ENCODE measurements at regions not wholly inside any gene's neighbourhood (a gene's known extent, or its start where the extent isn't known, plus 50 kb on each side); places are given as distances from the start of the nearest gene placed in this dataset.

GRCh38 chr16:85387171-85387507 lies 226.0 kb upstream of the GSE1 start:
- no peak for TF ChIP-seq ZNF274 (IDR thresholded peaks at IDR 0.05; ENCODE audit: low read depth, low read length)
- no peak overlapping the region for H3K4me3 ChIP-seq (ENCODE audit: low read length)

- H3K4me3 ChIP-seq (ENCODE audit: low read length): no peak overlapping the region
- no peak for TF ChIP-seq ZNF274 (IDR thresholded peaks at IDR 0.05; ENCODE audit: low read depth, low read length)
Measured at GRCh38 chr16:85387731-85388295, 225.3 kb upstream of the GSE1 start.

- H3K4me3 ChIP-seq (ENCODE audit: low read length): no peak overlapping the region
- no peak for TF ChIP-seq ZNF274 (IDR thresholded peaks at IDR 0.05; ENCODE audit: low read depth, low read length)
Measured at GRCh38 chr16:85389679-85390470, 223.2 kb upstream of the GSE1 start.

GRCh38 chr16:85390511-85391174 lies 222.5 kb upstream of the GSE1 start:
- H3K4me3 ChIP-seq (ENCODE audit: low read length): no peak overlapping the region
- no peak for TF ChIP-seq ZNF274 (IDR thresholded peaks at IDR 0.05; ENCODE audit: low read depth, low read length)

- no peak overlapping the region for H3K4me3 ChIP-seq (ENCODE audit: low read length)
- TF ChIP-seq ZNF274 (IDR thresholded peaks at IDR 0.05; ENCODE audit: low read depth, low read length): no peak
Measured at GRCh38 chr16:85391175-85391707, 221.9 kb upstream of the GSE1 start.

- no peak for TF ChIP-seq ZNF274 (IDR thresholded peaks at IDR 0.05; ENCODE audit: low read depth, low read length)
- no peak overlapping the region for H3K4me3 ChIP-seq (ENCODE audit: low read length)
Measured at GRCh38 chr16:85391769-85392583, 221.1 kb upstream of the GSE1 start.

GRCh38 chr16:85392756-85393673 lies 220.1 kb upstream of the GSE1 start:
- H3K4me3 ChIP-seq (ENCODE audit: low read length): no peak overlapping the region
- no peak for TF ChIP-seq ZNF274 (IDR thresholded peaks at IDR 0.05; ENCODE audit: low read depth, low read length)

GRCh38 chr16:85393674-85394451 lies 219.3 kb upstream of the GSE1 start:
- H3K4me3 ChIP-seq (ENCODE audit: low read length): no peak overlapping the region
- no peak for TF ChIP-seq ZNF274 (IDR thresholded peaks at IDR 0.05; ENCODE audit: low read depth, low read length)

GRCh38 chr16:85394456-85395206 lies 218.5 kb upstream of the GSE1 start:
- H3K4me3 ChIP-seq (ENCODE audit: low read length): no peak overlapping the region
- TF ChIP-seq ZNF274 (IDR thresholded peaks at IDR 0.05; ENCODE audit: low read depth, low read length): no peak

- no peak for TF ChIP-seq ZNF274 (IDR thresholded peaks at IDR 0.05; ENCODE audit: low read depth, low read length)
- H3K4me3 ChIP-seq (ENCODE audit: low read length): no peak overlapping the region
Measured at GRCh38 chr16:85395207-85395912, 217.8 kb upstream of the GSE1 start.
